ENCODE measurements at regions not wholly inside any gene's neighbourhood (a gene's known extent, or its start where the extent isn't known, plus 50 kb on each side); places are given as distances from the start of the nearest gene placed in this dataset.

- H3K27me3 Mint-ChIP-seq = peaks cover 25% of the 10 kb centered on the region
- no peak for DNase-seq
- no peak overlapping the region for H3K27ac Mint-ChIP-seq
- no peaks in the 10 kb centered on the region for H3K36me3 Mint-ChIP-seq
- CTCF ChIA-PET = no interaction called here
- no peaks in the 10 kb centered on the region for H3K4me1 Mint-ChIP-seq
- H3K4me3 Mint-ChIP-seq = no peak overlapping the region
- H3K9me3 Mint-ChIP-seq = no peaks in the 10 kb centered on the region
Observed at GRCh38 chr6:125354649-125355048, 52.9 kb upstream of the HDDC2 start.

GRCh38 chr6:125356884-125357283, 55.1 kb upstream of the HDDC2 start:
- H3K27me3 Mint-ChIP-seq = peaks cover 26% of the 10 kb centered on the region
- no peak for DNase-seq
- H3K4me3 Mint-ChIP-seq = no peak overlapping the region
- CTCF ChIA-PET = interaction anchor here (1.1 kb wide), 1 partner anchor 12 kb away, joined by 3 read pairs; no protein-coding TSS in a partner anchor
- H3K9me3 Mint-ChIP-seq = no peaks in the 10 kb centered on the region
- no peaks in the 10 kb centered on the region for H3K4me1 Mint-ChIP-seq
- no peak overlapping the region for H3K27ac Mint-ChIP-seq
- no peaks in the 10 kb centered on the region for H3K36me3 Mint-ChIP-seq

- no peak for DNase-seq
- H3K27ac Mint-ChIP-seq = no peak overlapping the region
- H3K27me3 Mint-ChIP-seq = peaks cover 25% of the 10 kb centered on the region
- no peaks in the 10 kb centered on the region for H3K4me1 Mint-ChIP-seq
- H3K9me3 Mint-ChIP-seq = no peaks in the 10 kb centered on the region
- CTCF ChIA-PET = interaction anchor here (1.1 kb wide), 1 partner anchor 13 kb away, joined by 3 read pairs; no protein-coding TSS in a partner anchor
- H3K36me3 Mint-ChIP-seq = no peaks in the 10 kb centered on the region
- H3K4me3 Mint-ChIP-seq = no peak overlapping the region
Observed at GRCh38 chr6:125357515-125358256, 55.9 kb upstream of the HDDC2 start.

GRCh38 chr6:125358898-125359297, 57.1 kb upstream of the HDDC2 start:
- H3K36me3 Mint-ChIP-seq = no peaks in the 10 kb centered on the region
- CTCF ChIA-PET = no interaction called here

GRCh38 chr6:125361868-125362267, 60.1 kb upstream of the HDDC2 start:
- Mint-ChIP-seq H3K9me3 (no peaks in the 10 kb centered on the region), H3K27me3 (peaks cover 49% of the 10 kb centered on the region), H3K27ac (no peak overlapping the region), H3K4me1 (no peaks in the 10 kb centered on the region), H3K36me3 (no peaks in the 10 kb centered on the region), H3K4me3 (no peak overlapping the region)
- CTCF ChIA-PET = no interaction called here
- no peak for DNase-seq

More at GRCh38 chr6:125358898-125359297, 57.1 kb upstream of the HDDC2 start:
- DNase-seq = no peak
- H3K9me3 Mint-ChIP-seq = no peaks in the 10 kb centered on the region
- H3K4me1 Mint-ChIP-seq = no peaks in the 10 kb centered on the region
- H3K27me3 Mint-ChIP-seq = peaks cover 37% of the 10 kb centered on the region
- no peak overlapping the region for H3K27ac Mint-ChIP-seq
- H3K4me3 Mint-ChIP-seq = no peak overlapping the region

GRCh38 chr6:125363039-125363823, 61.5 kb upstream of the HDDC2 start:
- Mint-ChIP-seq H3K27ac (no peak overlapping the region), H3K27me3 (peaks cover 45% of the 10 kb centered on the region), H3K4me3 (no peak overlapping the region), H3K4me1 (no peaks in the 10 kb centered on the region), H3K9me3 (no peaks in the 10 kb centered on the region), H3K36me3 (no peaks in the 10 kb centered on the region)
- CTCF ChIA-PET = no interaction called here
- no peak for DNase-seq

- CTCF ChIA-PET = no interaction called here
- H3K4me3 Mint-ChIP-seq = no peak overlapping the region
- H3K36me3 Mint-ChIP-seq = no peaks in the 10 kb centered on the region
- no peaks in the 10 kb centered on the region for H3K9me3 Mint-ChIP-seq
- no peak overlapping the region for H3K27ac Mint-ChIP-seq
- H3K4me1 Mint-ChIP-seq = no peaks in the 10 kb centered on the region
- peaks cover 46% of the 10 kb centered on the region for H3K27me3 Mint-ChIP-seq
- no peak for DNase-seq
Observed at GRCh38 chr6:125363824-125364165, 62.0 kb upstream of the HDDC2 start.

GRCh38 chr6:125365230-125365629, 63.5 kb upstream of the HDDC2 start:
- H3K4me1 Mint-ChIP-seq = no peaks in the 10 kb centered on the region
- H3K4me3 Mint-ChIP-seq = no peak overlapping the region
- CTCF ChIA-PET = no interaction called here
- DNase-seq = no peak
- peaks cover 42% of the 10 kb centered on the region for H3K27me3 Mint-ChIP-seq
- H3K9me3 Mint-ChIP-seq = no peaks in the 10 kb centered on the region
- no peak overlapping the region for H3K27ac Mint-ChIP-seq
- H3K36me3 Mint-ChIP-seq = no peaks in the 10 kb centered on the region

- peaks cover 37% of the 10 kb centered on the region for H3K27me3 Mint-ChIP-seq
- CTCF ChIA-PET = no interaction called here
- no peaks in the 10 kb centered on the region for H3K9me3 Mint-ChIP-seq
- no peak for DNase-seq
- no peaks in the 10 kb centered on the region for H3K4me1 Mint-ChIP-seq
- H3K36me3 Mint-ChIP-seq = no peaks in the 10 kb centered on the region
- no peak overlapping the region for H3K4me3 Mint-ChIP-seq
- H3K27ac Mint-ChIP-seq = no peak overlapping the region
Observed at GRCh38 chr6:125367036-125367782, 65.4 kb upstream of the HDDC2 start.

GRCh38 chr6:125370343-125370742, 68.6 kb upstream of the HDDC2 start:
- CTCF ChIA-PET = no interaction called here
- no peak for DNase-seq
- H3K27me3 Mint-ChIP-seq = peaks cover 18% of the 10 kb centered on the region
- H3K9me3 Mint-ChIP-seq = no peaks in the 10 kb centered on the region
- no peak overlapping the region for H3K4me3 Mint-ChIP-seq
- no peaks in the 10 kb centered on the region for H3K36me3 Mint-ChIP-seq
- H3K27ac Mint-ChIP-seq = no peak overlapping the region
- no peaks in the 10 kb centered on the region for H3K4me1 Mint-ChIP-seq

GRCh38 chr6:125375013-125375412, 73.2 kb upstream of the HDDC2 start:
- Mint-ChIP-seq H3K4me3 (no peak overlapping the region), H3K36me3 (no peaks in the 10 kb centered on the region), H3K9me3 (no peaks in the 10 kb centered on the region), H3K27me3 (peaks cover 23% of the 10 kb centered on the region), H3K4me1 (no peaks in the 10 kb centered on the region), H3K27ac (no peak overlapping the region)
- CTCF ChIA-PET = no interaction called here
- no peak for DNase-seq

GRCh38 chr6:125375821-125376220, 74.1 kb upstream of the HDDC2 start:
- Mint-ChIP-seq H3K4me1 (no peaks in the 10 kb centered on the region), H3K27me3 (peaks cover 26% of the 10 kb centered on the region), H3K9me3 (no peaks in the 10 kb centered on the region), H3K36me3 (no peaks in the 10 kb centered on the region), H3K4me3 (no peak overlapping the region), H3K27ac (no peak overlapping the region)
- CTCF ChIA-PET = no interaction called here
- DNase-seq = no peak

- Mint-ChIP-seq H3K4me1 (no peaks in the 10 kb centered on the region), H3K4me3 (no peak overlapping the region), H3K9me3 (no peaks in the 10 kb centered on the region), H3K27ac (no peak overlapping the region), H3K36me3 (no peaks in the 10 kb centered on the region), H3K27me3 (peaks cover 27% of the 10 kb centered on the region)
- CTCF ChIA-PET = no interaction called here
- DNase-seq = no peak
Observed at GRCh38 chr6:125377621-125378020, 75.9 kb upstream of the HDDC2 start.

GRCh38 chr6:125379174-125379573, 77.4 kb upstream of the HDDC2 start:
- Mint-ChIP-seq H3K27me3 (peaks cover 30% of the 10 kb centered on the region), H3K9me3 (no peaks in the 10 kb centered on the region), H3K27ac (no peak overlapping the region), H3K4me1 (no peaks in the 10 kb centered on the region), H3K4me3 (no peak overlapping the region), H3K36me3 (no peaks in the 10 kb centered on the region)
- no peak for DNase-seq
- CTCF ChIA-PET = no interaction called here

GRCh38 chr6:125380474-125380873, 78.7 kb upstream of the HDDC2 start:
- H3K27me3 Mint-ChIP-seq = peaks cover 26% of the 10 kb centered on the region
- no peak overlapping the region for H3K27ac Mint-ChIP-seq
- no peaks in the 10 kb centered on the region for H3K4me1 Mint-ChIP-seq
- no peak overlapping the region for H3K4me3 Mint-ChIP-seq
- no peaks in the 10 kb centered on the region for H3K36me3 Mint-ChIP-seq
- H3K9me3 Mint-ChIP-seq = no peaks in the 10 kb centered on the region
- no peak for DNase-seq
- CTCF ChIA-PET = no interaction called here

Data from activated naive CD4-positive, alpha-beta T cell treated with anti-CD3 and anti-CD28 coated beads, Interleukin-2, amount 10 ng/mL, durations not matched to agents 7 days and 5 days (primary cell).